Superior temporal gyrus (tissue), 1 donor: ENCODE measurements at regions not wholly inside any gene's neighbourhood (a gene's known extent, or its start where the extent isn't known, plus 50 kb on each side); places are given as distances from the start of the nearest gene placed in this dataset.

Experiments
- DNase-seq: peaks from one replicate; pipeline ENCODE4 v3.0.0-alpha.2; 2016; ENCODE audit errors: extremely low spot score

- DNase-seq = no peak
These were observed 987.2 kb upstream of the CDH2 start for GRCh38 chr18:29164020-29164706.

GRCh38 chr18:29163596-29163995 lies 986.7 kb upstream of the CDH2 start:
- DNase-seq = no peak

GRCh38 chr18:29161429-29161828 lies 984.5 kb upstream of the CDH2 start:
- DNase-seq = no peak

- DNase-seq = no peak
These were observed 983.2 kb upstream of the CDH2 start for GRCh38 chr18:29160170-29160569.

GRCh38 chr18:29157905-29158304 lies 981.0 kb upstream of the CDH2 start:
- DNase-seq = no peak

- DNase-seq = no peak
These were observed 980.3 kb upstream of the CDH2 start for GRCh38 chr18:29157057-29157780.

- no peak for DNase-seq
These were observed 979.6 kb upstream of the CDH2 start for GRCh38 chr18:29156531-29156930.

- DNase-seq = no peak
These were observed 978.1 kb upstream of the CDH2 start for GRCh38 chr18:29154758-29155725.

- DNase-seq = no peak
These were observed 977.3 kb upstream of the CDH2 start for GRCh38 chr18:29154196-29154757.

GRCh38 chr18:29153091-29153490 lies 976.2 kb upstream of the CDH2 start:
- DNase-seq = no peak

- no peak for DNase-seq
These were observed 971.0 kb upstream of the CDH2 start for GRCh38 chr18:29147944-29148343.

GRCh38 chr18:29146068-29146467 lies 969.1 kb upstream of the CDH2 start:
- no peak for DNase-seq

- DNase-seq = no peak
These were observed 963.7 kb upstream of the CDH2 start for GRCh38 chr18:29140590-29140989.

GRCh38 chr18:29137773-29138495 lies 961.0 kb upstream of the CDH2 start:
- DNase-seq = no peak

- DNase-seq = no peak
These were observed 947.0 kb upstream of the CDH2 start for GRCh38 chr18:29123706-29124530.

GRCh38 chr18:29104671-29105070 lies 927.7 kb upstream of the CDH2 start:
- DNase-seq = no peak

- DNase-seq = no peak
These were observed 927.3 kb upstream of the CDH2 start for GRCh38 chr18:29104227-29104626.

GRCh38 chr18:29096079-29096770 lies 919.3 kb upstream of the CDH2 start:
- DNase-seq = no peak

- no peak for DNase-seq
These were observed 910.8 kb upstream of the CDH2 start for GRCh38 chr18:29087616-29088246.
